Fibroblast of skin of right quadriceps (primary cell): ENCODE measurements at regions not wholly inside any gene's neighbourhood (a gene's known extent, or its start where the extent isn't known, plus 50 kb on each side); places are given as distances from the start of the nearest gene placed in this dataset.

Source experiments
- DNase-seq: peaks from one replicate; pipeline ENCODE4 v3.0.0-alpha.2; 2013

DNA sequence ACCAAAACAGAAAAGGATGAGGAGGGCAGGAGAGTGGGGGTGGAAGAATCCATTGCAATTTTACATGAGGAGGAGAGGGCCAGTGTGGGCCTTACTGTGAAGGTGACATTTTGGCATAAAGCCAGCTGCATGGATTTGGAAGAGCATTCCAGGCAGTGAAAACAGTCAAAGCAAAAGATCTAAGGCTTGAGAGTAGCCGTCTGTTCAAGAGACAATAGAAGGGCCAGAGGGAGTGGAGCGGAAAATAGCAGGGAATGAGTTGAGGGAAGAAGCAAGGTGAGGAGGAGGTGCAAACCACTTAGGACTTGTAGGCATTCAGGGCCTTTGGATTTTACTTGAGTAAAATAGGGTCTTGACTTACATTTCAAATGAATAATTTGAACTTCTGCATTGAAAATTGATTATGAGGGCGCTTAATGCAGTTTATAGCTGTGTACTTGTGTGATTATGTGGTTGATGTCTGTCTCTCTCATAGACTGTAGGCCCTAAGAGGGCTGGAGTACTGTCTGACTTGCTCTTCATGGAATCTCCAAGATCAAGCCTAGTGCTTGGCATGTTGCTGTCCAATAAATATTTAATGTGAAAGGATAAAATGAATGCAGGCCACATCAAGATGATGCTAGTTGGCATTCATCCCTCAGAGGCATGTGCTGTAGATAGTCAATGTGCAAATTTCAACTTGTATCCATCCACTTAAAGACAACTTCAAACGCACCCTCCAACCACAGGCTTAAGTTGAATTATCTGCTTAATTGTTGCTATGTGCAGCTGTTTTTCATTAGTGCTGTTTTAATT, 772.1 kb upstream of the RBFOX1 start:
- no peak for DNase-seq

DNA sequence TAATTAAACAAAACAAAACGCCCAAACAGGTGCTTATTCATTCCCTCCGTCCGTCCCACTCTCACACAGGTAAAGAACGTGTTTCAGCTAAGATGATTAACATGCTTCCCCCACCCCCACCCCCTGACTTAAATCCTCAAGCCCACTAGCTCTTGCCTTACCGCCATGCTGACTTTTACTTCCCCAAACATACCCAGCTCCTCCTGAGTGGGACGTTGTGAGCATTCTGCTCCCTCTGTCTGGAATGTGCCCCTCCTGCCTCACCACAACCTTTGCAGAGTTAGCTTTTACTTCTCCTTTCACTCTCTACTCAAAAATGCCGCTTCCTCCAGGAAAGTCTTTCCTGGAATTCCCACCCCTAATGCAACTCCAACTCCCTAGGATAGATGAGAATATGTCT, 774.0 kb upstream of the RBFOX1 start:
- no peak for DNase-seq

DNA sequence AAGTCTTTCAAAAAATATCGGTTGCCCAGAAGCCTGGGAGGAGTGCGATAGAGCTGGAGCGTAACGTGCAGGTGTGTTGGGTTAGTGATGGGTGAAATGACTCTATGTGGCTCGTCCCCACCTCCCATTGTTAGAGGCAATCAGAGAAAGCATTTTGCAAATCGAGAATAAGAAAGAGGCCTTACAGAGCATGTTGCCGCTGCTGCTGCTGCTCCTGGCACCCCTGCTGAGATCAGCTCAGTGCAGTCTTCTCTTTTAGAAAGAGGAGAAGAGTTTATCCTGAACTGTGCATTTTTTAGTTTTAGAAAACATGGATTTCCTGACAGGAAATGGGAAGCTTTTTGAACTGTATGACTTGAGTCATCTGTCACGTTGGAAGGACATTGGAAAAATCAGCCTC, 774.5 kb upstream of the RBFOX1 start:
- DNase-seq: no peak

DNA sequence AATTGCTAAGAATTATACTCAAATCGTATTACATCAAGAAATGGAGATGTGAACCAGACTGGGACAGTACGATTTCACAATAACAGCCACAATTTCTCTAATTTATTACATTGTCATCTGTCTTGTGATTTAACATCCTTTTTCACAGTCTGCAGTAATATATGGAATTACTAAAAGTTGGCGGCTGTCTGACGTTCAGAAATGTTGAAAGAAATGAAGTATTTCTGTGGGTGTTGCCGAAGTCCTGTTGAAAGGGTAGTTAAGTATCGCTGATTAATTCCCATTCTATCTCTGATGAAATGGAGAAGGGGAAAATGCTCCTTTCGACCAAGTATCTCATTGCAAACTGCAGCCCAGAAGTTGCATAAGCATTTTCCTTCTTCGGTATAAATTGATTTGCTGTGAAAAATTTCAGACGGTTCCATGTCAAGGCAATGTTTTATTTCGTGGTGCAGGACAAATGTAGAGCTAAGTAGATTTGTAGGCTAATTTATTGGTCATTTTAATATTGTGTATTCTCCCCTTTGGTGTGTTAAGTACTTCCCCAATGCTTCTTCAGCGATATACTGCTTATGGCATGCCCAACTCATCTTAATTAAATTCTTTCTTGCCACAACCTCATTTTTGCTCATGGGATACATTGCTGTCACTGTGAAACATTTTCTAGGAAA, 775.2 kb upstream of the RBFOX1 start:
- no peak for DNase-seq

DNA sequence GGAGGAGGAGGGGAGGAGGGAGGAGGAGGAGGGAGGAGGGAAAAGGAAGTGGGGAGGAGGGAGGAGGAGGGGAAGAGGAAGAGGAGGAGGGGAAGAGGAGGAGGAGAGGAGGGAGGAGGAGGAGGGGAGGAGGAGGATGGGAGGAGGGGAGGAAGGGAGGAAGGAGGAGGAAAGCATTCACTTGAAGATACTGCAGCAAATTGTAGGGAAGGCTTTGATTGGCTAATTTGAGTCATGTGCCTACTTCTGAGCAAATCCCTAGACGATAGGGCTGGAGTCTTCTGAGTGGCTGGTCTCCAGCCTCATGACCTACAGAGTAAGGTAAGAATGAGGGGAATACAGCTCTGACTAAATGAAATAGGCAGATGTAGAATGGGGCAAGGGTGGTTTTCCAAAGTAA, 783.2 kb upstream of the RBFOX1 start:
- DNase-seq: no peak

DNA sequence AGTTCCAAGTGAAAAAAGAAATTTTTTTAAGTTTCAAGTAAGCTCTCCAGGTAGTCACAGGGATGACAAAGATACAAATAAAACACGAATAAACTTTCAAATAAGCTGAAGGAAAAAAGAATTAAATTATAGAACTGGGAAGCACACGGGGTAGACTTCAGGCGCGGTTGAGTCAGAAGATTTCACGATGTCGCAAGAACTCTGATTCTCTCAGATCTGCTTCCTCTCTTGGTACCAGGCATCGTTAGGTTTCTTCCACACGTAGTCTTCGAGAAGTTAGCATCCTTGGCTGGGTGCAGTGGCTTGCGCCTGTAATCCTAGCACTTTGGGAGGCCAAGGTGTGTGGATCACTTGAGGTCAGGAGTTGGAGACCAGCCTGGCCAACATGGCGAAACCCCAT, 784.1 kb upstream of the RBFOX1 start:
- DNase-seq: no peak

DNA sequence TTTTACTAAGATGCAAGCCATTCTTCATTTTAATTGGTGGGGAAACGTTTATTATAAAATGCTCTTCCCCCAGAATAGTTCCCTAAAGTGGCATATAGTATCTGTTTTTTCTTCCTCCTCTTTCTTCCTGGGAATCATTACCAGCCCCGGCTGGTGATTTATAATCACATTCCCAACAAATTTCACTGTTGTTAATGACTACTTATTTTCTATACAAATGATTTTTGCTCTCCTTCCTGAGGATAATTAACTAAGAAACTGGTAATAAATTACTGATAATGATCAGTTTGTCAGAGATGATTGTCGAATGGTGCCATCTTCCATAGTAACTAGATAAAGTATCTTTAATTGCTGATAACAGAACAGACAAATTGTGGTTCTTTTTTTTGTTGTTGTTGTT, 785.5 kb upstream of the RBFOX1 start:
- DNase-seq: no peak

DNA sequence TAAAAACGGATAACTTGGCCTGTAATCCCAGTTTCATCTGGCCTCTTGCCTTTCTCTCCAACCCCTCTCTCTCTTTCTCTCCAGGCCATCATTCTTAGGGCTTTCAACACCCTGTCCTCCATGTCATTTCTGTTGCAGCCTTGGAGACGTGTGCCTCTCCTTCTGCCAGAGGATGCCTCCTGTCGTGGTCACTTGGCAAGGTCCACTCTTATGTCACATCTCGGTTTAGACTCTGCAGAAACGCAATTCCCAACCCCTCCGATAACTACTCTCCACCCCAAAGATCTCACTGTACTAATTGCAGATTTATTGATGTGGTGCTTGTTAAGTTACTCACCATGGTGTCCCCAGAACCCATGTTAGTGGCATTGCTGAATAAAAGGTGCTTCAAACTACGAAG, 787.3 kb upstream of the RBFOX1 start:
- DNase-seq: no peak

DNA sequence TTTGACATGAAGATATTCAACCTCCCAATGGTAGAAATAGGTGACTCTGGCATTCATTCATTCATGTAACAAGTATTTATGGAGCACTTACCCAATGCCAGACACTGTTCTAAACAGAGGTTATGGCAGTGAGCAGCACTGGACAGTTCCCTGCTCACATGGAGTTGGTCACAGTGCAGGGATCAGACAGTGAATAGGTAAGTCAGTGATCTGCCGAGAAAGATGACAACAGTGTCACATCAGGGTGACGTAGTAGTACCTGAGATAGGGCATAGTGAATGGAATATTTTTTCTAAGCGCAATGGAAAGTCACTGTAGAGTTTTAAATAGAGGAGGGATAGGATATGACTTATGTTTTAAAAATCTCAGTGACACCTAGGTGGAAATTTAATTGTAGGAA, 791.4 kb upstream of the RBFOX1 start:
- no peak for DNase-seq

DNA sequence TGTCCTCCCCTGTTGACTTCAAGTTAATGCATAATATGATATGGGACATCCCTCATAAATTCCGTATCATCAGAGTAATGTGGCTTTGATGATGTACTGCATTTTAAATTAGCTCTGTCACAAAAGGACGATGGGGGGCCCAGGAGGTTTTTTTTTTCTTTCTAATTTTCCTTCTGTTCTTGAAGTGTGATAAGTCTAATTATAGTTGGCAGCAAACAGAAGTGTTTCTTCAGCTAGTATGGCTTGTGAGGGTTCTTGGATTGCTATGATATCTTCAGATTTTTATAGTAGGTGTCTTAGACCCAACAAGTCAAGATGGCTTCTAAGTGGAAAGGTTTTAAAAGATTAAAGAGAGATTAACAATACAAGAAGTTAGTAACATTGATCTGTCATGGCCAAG, 796.2 kb upstream of the RBFOX1 start:
- no peak for DNase-seq

DNA sequence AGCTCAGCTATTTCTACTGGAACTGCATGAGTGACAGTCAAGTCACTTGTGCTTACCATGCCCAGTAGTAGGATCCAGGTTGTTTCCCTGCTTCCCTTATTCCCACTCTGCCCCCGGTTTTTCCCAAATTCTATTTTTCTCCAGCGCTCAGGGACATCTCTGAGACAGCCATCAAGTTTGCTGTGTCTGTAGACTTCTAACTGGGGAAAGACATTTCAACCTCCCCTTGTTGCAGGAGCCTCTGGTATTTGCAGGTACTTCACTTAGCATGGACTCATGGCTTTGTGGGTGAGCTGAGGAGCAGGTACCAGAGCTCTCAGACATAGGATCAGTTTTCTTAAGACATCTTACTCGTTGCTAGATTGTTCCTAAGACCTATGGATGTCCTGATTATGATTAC, 801.6 kb upstream of the RBFOX1 start:
- no peak for DNase-seq

DNA sequence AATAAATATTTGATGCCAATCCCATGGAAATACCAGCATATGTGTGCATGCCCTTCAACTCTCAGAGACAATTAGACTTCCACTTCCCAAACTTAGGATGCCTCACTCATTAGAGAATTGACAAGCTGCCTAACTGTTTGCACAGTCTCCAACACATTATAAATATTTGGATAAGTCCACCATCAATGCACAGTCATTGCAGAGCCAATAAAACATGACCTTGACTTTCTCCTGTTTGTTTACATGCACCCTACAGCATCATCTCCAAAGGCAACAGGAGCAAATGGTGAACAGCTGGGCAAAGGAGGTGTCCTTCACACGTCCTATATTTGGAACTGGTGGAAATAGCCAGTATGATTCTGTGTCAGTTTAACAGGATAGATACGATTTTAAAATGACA, 804.4 kb upstream of the RBFOX1 start:
- DNase-seq: no peak

DNA sequence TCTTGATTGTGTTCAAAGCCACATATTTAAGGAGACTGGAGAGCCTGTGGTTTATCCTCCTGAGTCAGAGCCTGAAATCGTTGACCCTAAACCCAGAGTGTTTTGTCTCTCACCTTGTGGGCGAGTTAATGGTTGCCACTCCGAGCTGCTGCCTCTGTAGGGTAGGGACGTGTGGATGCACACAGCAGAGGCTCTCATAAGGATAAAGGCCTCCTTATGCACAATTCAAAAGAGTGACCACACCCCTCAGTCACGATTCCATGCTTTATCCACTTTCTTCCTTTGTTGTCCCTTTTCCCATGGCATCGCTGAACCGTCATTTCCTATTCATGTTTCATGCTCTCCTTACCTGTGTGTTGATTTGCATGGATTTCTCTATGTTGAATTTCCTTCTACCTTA, 805.0 kb upstream of the RBFOX1 start:
- no peak for DNase-seq

DNA sequence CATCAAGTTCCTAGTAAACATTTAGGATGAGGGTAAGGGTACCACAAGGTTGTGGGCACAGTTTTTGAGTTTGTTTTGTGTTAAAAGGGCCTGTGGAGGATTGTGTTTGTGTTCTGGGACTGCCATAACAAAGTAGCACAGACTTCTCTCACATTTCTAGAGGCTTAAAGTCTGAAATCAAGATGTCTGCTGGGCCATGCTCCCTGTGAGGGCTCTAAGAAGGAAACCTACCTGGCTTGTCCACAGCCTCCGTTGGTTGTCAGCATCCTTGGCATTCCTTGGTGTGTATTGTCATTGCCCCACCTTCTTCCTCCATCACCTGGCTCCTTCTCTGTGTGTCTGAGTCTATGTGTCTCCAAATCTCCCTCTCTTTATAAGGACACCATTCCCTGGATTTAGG, 808.1 kb upstream of the RBFOX1 start:
- no peak for DNase-seq

DNA sequence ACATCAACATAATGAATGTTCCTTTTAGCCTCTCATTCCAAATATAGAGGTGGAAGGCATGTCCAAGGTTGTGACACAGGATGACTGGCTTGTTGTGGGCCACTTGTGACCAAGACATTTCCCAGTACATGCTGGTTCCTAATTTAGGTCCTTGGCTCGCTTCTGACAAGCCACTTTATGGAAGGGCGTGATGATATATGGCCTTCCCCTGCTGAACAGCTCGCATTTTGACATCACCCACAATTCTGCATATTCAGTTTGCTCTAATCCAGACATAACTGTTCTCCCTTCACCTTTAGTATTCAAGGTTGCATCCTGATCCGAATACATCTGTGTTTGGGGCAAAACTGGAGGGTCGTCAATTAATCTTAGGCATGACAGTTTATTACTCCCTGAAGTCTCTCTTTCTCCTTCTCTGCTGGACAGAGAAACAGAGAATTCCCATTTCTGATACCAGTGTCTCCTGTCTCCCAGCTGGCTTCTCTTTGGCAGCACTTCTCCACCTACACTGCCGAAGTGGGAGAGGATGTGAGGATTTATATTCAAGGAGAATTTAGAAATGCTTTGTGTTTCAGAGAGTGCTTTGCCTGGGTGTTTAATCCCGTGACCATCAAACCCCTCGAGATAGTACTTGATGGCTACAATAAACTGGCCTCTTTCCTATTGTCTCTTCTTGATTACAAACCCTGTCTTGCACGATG, 815.5 kb upstream of the RBFOX1 start:
- DNase-seq: no peak

DNA sequence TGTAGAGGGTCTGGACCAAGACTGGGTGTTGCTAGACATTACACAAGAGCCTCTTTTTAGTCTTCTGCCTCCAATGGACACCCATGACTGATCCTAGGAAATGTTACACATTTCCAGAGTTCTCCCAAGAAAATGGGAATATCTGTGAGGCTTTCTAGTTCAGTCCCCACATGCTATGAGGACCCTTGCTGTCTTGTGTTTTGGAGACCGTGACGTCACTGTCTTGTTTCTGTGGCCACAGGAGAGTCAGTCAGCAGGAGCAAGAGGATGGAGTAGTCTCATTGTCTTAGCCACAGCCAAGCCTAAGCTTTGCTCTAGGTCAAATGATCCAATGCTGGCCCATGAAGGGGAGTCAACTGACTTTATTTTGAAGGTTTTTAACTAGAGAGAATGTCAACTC, 820.1 kb upstream of the RBFOX1 start:
- no peak for DNase-seq

DNA sequence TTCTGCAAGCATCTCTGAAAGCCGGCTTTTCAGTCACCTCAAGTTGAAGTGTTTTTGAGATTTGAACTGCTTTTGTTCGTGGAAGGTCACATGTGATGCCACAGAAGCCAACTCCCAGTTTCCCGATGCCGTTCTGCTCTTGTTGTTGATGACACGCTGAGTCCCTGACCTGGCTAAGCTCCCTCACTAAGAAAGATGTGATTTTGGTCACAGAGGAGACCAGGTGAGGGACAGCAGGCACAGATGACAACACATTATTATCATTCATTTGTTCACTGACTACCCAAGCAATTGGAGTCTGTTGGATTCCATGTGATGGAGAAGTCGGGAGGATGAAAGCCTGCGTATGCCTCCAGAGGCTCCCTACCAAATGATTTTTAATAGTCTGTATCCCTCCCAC, 822.4 kb upstream of the RBFOX1 start:
- no peak for DNase-seq

DNA sequence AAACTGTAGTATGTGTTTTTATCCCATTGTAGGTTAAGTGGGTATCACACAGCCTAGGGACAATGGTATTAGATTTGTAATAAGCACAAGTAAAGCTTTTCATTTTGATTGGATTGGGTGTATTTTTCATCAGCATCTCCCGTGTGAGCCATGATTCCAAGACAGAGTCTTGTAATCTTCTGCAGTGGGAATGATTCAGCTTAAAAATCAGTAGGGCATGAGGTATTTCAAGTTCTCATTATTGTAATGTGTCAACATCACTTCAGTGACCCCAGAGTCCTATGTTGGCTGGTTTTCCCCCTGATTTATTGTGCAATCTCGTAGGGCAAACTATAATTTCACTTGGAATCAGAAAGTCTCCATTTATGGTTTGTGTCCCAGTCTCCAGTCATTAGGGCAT, 833.2 kb upstream of the RBFOX1 start:
- no peak for DNase-seq

DNA sequence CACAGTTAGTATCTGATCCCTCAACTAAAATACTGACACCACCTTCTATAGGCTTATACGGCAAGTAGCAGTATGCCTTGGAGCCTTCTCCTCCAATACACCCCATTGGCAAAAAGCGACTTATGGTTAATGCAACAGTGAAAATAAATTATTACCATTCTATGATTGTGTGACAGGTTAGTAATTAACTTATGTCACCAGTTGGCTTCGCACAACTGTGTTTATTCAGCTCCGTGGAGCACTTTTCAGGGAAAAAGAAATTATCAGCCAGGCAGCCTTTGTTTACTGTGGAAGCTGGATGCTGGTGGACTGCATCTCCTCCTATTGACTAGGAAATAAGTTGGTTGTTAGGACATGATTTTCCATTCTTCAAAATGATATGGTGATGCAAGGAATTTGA, 833.8 kb upstream of the RBFOX1 start:
- DNase-seq: no peak

DNA sequence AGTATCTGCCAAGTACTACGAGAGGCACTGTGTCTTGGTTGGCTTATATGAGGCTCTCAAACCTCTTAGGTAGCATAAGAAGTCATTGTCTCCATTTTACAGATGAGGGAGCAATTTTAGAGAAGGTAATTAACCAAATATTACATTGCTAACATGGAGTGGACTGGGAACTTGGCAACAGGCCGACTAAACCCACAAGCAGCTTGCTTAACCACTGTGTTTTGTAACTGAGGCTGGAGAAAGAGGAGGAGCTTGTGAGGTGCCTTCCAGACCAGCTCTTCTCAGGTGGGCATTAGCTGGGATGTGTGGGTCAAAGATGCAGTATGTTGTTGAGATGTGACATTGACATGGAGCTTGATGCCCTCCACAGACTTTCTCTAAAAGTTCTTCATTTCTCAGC, 835.6 kb upstream of the RBFOX1 start:
- no peak for DNase-seq

DNA sequence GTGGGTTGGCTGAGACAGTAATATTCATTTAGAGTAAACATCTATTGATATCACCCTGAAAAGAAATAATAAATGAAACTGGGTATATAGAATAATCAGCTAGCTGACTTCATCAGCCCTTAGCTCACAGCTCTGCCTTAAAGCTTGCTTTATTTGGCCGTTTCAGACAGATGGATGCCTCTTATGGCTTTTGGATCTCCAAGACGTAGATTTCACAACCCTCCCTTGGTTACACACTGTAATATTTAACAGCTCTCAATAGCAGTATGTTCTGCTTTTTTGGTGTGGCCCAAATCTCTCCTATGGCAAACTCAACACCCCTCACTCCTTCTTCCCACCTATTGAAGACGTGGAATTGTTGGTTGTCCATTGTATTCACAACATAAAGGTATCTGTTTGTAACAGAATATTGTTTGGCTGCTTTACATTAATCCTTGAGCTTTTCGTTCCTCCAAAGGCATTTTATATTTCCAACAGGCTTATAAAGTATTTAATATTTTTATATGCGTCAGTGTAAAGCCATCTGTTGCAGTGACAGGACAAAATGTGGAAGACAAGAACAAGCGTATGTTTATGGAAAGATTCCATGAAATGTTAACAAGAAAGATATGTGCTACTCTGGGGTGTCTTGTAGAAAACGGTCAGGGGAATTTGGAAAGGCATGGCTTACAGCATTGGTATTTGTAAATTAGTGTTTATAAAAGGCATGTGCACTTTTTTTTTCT, 837.0 kb upstream of the RBFOX1 start:
- no peak for DNase-seq

DNA sequence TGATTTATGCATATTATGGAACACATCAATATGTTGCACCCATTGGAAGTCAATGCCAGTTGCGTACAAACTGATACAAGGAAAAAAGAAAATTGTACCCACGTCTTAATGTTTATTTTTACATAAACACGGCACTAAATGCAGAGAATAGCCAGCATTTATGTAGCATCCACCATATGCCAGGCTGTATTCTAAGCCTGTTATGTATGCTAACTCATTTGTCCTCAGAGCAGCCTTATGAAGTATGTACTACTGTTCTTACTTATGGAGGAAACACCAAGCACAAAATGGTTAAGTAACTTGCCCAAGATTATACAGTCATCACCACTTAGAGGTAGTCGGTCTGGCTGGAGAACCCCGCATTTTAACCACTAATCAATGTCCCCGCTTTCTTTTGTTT, 837.9 kb upstream of the RBFOX1 start:
- no peak for DNase-seq

DNA sequence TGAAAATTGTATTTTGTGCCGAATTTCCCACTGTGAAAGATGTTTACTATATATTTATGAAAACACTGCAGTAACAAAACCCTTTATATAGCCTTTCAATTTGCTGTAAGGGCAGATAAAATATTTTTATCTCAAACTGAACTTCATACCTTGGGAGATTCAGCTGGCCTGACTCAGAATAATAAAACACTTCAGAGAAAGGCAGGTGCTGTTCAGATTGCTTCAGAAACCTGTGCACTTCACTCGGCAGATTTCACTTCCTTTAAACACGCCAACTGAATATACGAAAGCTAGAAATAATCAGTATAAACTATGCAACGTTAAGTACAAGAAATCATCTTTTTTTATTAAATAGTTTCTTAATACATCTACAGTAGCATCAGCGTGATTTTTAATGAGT, 839.1 kb upstream of the RBFOX1 start:
- DNase-seq: no peak

DNA sequence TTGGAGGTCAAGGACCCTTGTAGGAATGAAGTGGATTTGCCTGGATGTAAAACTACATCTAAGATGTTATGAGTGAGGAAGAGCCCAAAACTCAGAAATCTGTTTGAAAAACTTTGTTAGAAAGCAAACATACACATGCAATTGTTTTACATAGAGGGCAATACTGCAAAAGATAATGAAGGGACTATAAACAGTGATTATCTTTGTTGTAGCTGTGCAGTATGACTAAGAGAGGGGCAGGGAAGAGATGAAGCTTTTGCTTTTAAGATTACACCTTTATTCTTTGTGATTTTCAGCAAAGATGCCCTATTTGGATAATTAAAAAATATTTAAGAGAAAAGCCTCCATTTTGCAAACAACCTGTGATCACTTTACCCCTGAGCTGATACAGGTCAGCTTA, 839.9 kb upstream of the RBFOX1 start:
- DNase-seq: no peak
